DMS 273 treated with DMSO at 0.1 percent for 48 hours (cell line): ENCODE measurements at regions not wholly inside any gene's neighbourhood (a gene's known extent, or its start where the extent isn't known, plus 50 kb on each side); places are given as distances from the start of the nearest gene placed in this dataset.
"Not testable (repeated sequence)": the region's sequence is repeated elsewhere in the genome, so short reads cannot be mapped to it uniquely, and the experiment has no call there.

Experiments used
- DNase-seq: peaks from one replicate; lab custom pipeline; 2025; lab: John Stamatoyannopoulos, UW

GRCh38 chr2:2472044-2472443 is 141.0 kb upstream of the MYT1L start:
- no peak for DNase-seq

- DNase-seq = no peak
These were observed 135.5 kb upstream of the MYT1L start for GRCh38 chr2:2466534-2466933.

- DNase-seq = no peak
These were observed 133.6 kb upstream of the MYT1L start for GRCh38 chr2:2464643-2465042.

- DNase-seq = no peak
These were observed 133.0 kb upstream of the MYT1L start for GRCh38 chr2:2464094-2464493.

- DNase-seq = no peak
These were observed 125.6 kb upstream of the MYT1L start for GRCh38 chr2:2456721-2457120.

GRCh38 chr2:2455151-2455550 is 124.1 kb upstream of the MYT1L start:
- DNase-seq = no peak

GRCh38 chr2:2452961-2453360 is 121.9 kb upstream of the MYT1L start:
- DNase-seq = no peak

GRCh38 chr2:2451275-2451674 is 120.2 kb upstream of the MYT1L start:
- not testable (repeated sequence) for DNase-seq

- DNase-seq = no peak
These were observed 117.1 kb upstream of the MYT1L start for GRCh38 chr2:2448178-2448577.

- DNase-seq = no peak
These were observed 91.5 kb upstream of the MYT1L start for GRCh38 chr2:2422621-2423020.

- DNase-seq = no peak
These were observed 82.5 kb upstream of the MYT1L start for GRCh38 chr2:2413525-2413924.

GRCh38 chr2:2410987-2411386 is 79.9 kb upstream of the MYT1L start:
- DNase-seq = no peak

GRCh38 chr2:2409481-2409880 is 78.4 kb upstream of the MYT1L start:
- DNase-seq = no peak

GRCh38 chr2:2405780-2406179 is 74.7 kb upstream of the MYT1L start:
- no peak for DNase-seq

GRCh38 chr2:2400286-2401038 is 69.4 kb upstream of the MYT1L start:
- no peak for DNase-seq

- no peak for DNase-seq
These were observed 68.3 kb upstream of the MYT1L start for GRCh38 chr2:2399396-2399795.

GRCh38 chr2:2392332-2392731 is 61.3 kb upstream of the MYT1L start:
- no peak for DNase-seq

GRCh38 chr2:2389215-2389614 is 58.1 kb upstream of the MYT1L start:
- no peak for DNase-seq
